HG02852 (cell line): ENCODE measurements at regions not wholly inside any gene's neighbourhood (a gene's known extent, or its start where the extent isn't known, plus 50 kb on each side); places are given as distances from the start of the nearest gene placed in this dataset.
"Not testable (repeated sequence)": the region's sequence is repeated elsewhere in the genome, so short reads cannot be mapped to it uniquely, and the experiment has no call there.

Experiments
- ATAC-seq: cut with Tn5 transposase; IDR thresholded peaks from one replicate; pipeline ENCODE4 v1.9.1; 2021; ENCODE audit warnings: mild to moderate bottlenecking, moderate library complexity; ENCODE audit not compliant: unreplicated experiment

- no peak for ATAC-seq
Measured at GRCh38 chr2:129191530-129191929, 787.9 kb upstream of the RAB6C start.

- ATAC-seq = no peak
Measured at GRCh38 chr2:129192117-129192516, 787.3 kb upstream of the RAB6C start.

GRCh38 chr2:129192841-129193253 is 786.6 kb upstream of the RAB6C start:
- ATAC-seq = no peak

GRCh38 chr2:129193961-129194360 is 785.5 kb upstream of the RAB6C start:
- no peak for ATAC-seq

- ATAC-seq = no peak
Measured at GRCh38 chr2:129199501-129199900, 780.0 kb upstream of the RAB6C start.

- no peak for ATAC-seq
Measured at GRCh38 chr2:129201696-129202095, 777.8 kb upstream of the RAB6C start.

- ATAC-seq = no peak
Measured at GRCh38 chr2:129203331-129203730, 776.1 kb upstream of the RAB6C start.

GRCh38 chr2:129204581-129204980 is 774.9 kb upstream of the RAB6C start:
- not testable (repeated sequence) for ATAC-seq

- no peak for ATAC-seq
Measured at GRCh38 chr2:129205176-129205575, 774.3 kb upstream of the RAB6C start.

GRCh38 chr2:129205766-129206165 is 773.7 kb upstream of the RAB6C start:
- ATAC-seq = no peak

- no peak for ATAC-seq
Measured at GRCh38 chr2:129212299-129212958, 767.0 kb upstream of the RAB6C start.

- no peak for ATAC-seq
Measured at GRCh38 chr2:129224022-129224421, 755.4 kb upstream of the RAB6C start.

GRCh38 chr2:129224486-129224885 is 755.0 kb upstream of the RAB6C start:
- no peak for ATAC-seq

- no peak for ATAC-seq
Measured at GRCh38 chr2:129229196-129229595, 750.3 kb upstream of the RAB6C start.

- no peak for ATAC-seq
Measured at GRCh38 chr2:129229830-129230441, 749.5 kb upstream of the RAB6C start.

- ATAC-seq = no peak
Measured at GRCh38 chr2:129231924-129232323, 747.5 kb upstream of the RAB6C start.

- ATAC-seq = no peak
Measured at GRCh38 chr2:129233166-129233565, 746.3 kb upstream of the RAB6C start.

GRCh38 chr2:129233751-129234406 is 745.6 kb upstream of the RAB6C start:
- no peak for ATAC-seq

- no peak for ATAC-seq
Measured at GRCh38 chr2:129236601-129237000, 742.9 kb upstream of the RAB6C start.

- ATAC-seq = no peak
Measured at GRCh38 chr2:129237966-129238725, 741.3 kb upstream of the RAB6C start.

GRCh38 chr2:129239141-129239540 is 740.3 kb upstream of the RAB6C start:
- ATAC-seq = no peak

- no peak for ATAC-seq
Measured at GRCh38 chr2:129240061-129240460, 739.4 kb upstream of the RAB6C start.
